Loucy (cell line): ENCODE measurements at regions not wholly inside any gene's neighbourhood (a gene's known extent, or its start where the extent isn't known, plus 50 kb on each side); places are given as distances from the start of the nearest gene placed in this dataset.

Experiments
- H2AFZ ChIP-seq: fragments of 200-600 bp; sonication (generic); 2 replicates; pipeline ENCODE4 v1.6.0; 2016; ENCODE audit warnings: antibody characterized with exemption, mild to moderate bottlenecking, low read length, moderate library complexity
- H3F3A ChIP-seq: fragments of 200-600 bp; 2 replicates; pipeline ENCODE4 v1.6.0; 2016; ENCODE audit warnings: antibody characterized with exemption, low read depth, mild to moderate bottlenecking
- H3K27me3 ChIP-seq: fragments of 200-600 bp; sonication (generic); 2 replicates; pipeline ENCODE4 v1.6.1; 2014; ENCODE audit warnings: low read length, mild to moderate bottlenecking; ENCODE audit not compliant: insufficient read depth, poor library complexity, severe bottlenecking
- H3K36me3 ChIP-seq: fragments of 200-600 bp; sonication (generic); 2 replicates; pipeline ENCODE4 v1.6.1; 2016; ENCODE audit warnings: low read length; ENCODE audit not compliant: insufficient read depth
- H3K4me1 ChIP-seq: fragments of 200-600 bp; sonication (generic); 2 replicates; pipeline ENCODE4 v1.5.1; 2014; ENCODE audit warnings: low read length, mild to moderate bottlenecking; ENCODE audit not compliant: insufficient read depth, poor library complexity, severe bottlenecking
- H3K4me2 ChIP-seq: fragments of 200-600 bp; sonication (generic); 2 replicates; pipeline ENCODE4 v1.6.0; 2014; ENCODE audit warnings: antibody characterized with exemption, low read length, low read depth, mild to moderate bottlenecking; ENCODE audit not compliant: poor library complexity, severe bottlenecking
- H3K4me3 ChIP-seq: fragments of 200-600 bp; sonication (generic); 2 replicates; pipeline ENCODE4 v1.5.1; 2014; ENCODE audit warnings: low read length, mild to moderate bottlenecking, mixed read lengths; ENCODE audit not compliant: poor library complexity, severe bottlenecking
- H3K79me2 ChIP-seq: fragments of 200-600 bp; sonication (generic); 2 replicates; pipeline ENCODE4 v1.6.1; 2014; ENCODE audit warnings: low read length; ENCODE audit not compliant: insufficient read depth
- H3K9ac ChIP-seq: fragments of 200-600 bp; sonication (generic); 2 replicates; pipeline ENCODE4 v1.6.0; 2014; ENCODE audit warnings: mild to moderate bottlenecking, low read depth, low read length, moderate library complexity; ENCODE audit not compliant: poor library complexity, severe bottlenecking
- H3K9me2 ChIP-seq: fragments of 200-600 bp; sonication (generic); replicated peaks from 2 replicates; pipeline ENCODE4 v1.6.1; 2016; ENCODE audit warnings: low read depth, low read length, mixed read lengths
- H3K9me3 ChIP-seq: fragments of 200-600 bp; sonication (generic); 2 replicates; pipeline ENCODE4 v1.6.1; 2014; ENCODE audit warnings: mild to moderate bottlenecking, antibody characterized with exemption, low read length, low read depth; ENCODE audit not compliant: insufficient read depth
- H4K20me1 ChIP-seq: fragments of 200-600 bp; sonication (generic); 2 replicates; pipeline ENCODE4 v1.6.0; 2014; ENCODE audit warnings: antibody characterized with exemption, low read length, mild to moderate bottlenecking; ENCODE audit not compliant: insufficient read depth, poor library complexity, severe bottlenecking
- EZH2phosphoT487 ChIP-seq: fragments of 200-600 bp; IDR thresholded peaks from 2 replicates; pipeline ENCODE4 v1.6.1; 2018; ENCODE audit warnings: antibody characterized with exemption, mild to moderate bottlenecking, moderate library complexity, borderline replicate concordance
- TF ChIP-seq, protein P1 (sequence below): fragments of 200-600 bp; sonication (generic); conservative IDR thresholded peaks from 2 replicates; pipeline ENCODE4 v1.5.1; 2014; ENCODE audit warnings: mild to moderate bottlenecking, antibody characterized with exemption, low read length

DNA sequence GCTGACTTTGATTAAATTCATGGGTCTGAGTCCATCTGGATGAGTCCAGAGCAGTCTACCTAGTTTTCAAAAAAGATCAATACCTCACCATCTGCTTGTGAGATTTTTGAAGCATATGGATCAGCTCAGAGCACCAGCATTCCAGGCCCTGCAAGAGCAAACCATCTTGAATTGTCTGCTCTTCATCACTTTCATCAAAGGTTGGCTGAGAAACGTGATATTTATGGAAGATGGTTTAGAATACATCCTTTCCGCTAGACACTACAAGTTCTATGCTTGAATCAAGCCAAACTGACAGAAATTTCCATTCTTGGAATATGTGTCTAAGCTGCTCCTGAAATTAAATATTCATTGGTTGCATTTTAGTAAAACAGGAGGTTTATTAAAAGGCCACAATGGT is 190.3 kb downstream of the KCNRG start:
- peaks cover 24% of the 10 kb centered on the region for H4K20me1 ChIP-seq
- peaks cover 96% of the 10 kb centered on the region for H3K79me2 ChIP-seq
- H3K36me3 ChIP-seq, result peaks cover 3% of the 10 kb centered on the region; the same call in 1 of the 2 replicates
- no peak overlapping the region for H3K4me3 ChIP-seq
- no peak overlapping the region for H3K9ac ChIP-seq
- H3K4me1 ChIP-seq, result peaks cover 40% of the 10 kb centered on the region
- no peaks in the 10 kb centered on the region for H3K9me2 ChIP-seq
- no peak overlapping the region for H2AFZ ChIP-seq
- no peaks in the 10 kb centered on the region for H3K9me3 ChIP-seq
- no peak overlapping the region for H3K4me2 ChIP-seq
- no peaks in the 10 kb centered on the region for H3K27me3 ChIP-seq
- TF ChIP-seq, protein P1, sequence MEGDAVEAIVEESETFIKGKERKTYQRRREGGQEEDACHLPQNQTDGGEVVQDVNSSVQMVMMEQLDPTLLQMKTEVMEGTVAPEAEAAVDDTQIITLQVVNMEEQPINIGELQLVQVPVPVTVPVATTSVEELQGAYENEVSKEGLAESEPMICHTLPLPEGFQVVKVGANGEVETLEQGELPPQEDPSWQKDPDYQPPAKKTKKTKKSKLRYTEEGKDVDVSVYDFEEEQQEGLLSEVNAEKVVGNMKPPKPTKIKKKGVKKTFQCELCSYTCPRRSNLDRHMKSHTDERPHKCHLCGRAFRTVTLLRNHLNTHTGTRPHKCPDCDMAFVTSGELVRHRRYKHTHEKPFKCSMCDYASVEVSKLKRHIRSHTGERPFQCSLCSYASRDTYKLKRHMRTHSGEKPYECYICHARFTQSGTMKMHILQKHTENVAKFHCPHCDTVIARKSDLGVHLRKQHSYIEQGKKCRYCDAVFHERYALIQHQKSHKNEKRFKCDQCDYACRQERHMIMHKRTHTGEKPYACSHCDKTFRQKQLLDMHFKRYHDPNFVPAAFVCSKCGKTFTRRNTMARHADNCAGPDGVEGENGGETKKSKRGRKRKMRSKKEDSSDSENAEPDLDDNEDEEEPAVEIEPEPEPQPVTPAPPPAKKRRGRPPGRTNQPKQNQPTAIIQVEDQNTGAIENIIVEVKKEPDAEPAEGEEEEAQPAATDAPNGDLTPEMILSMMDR, result no peak
- TF ChIP-seq EZH2phosphoT487, result no peak
- H3F3A ChIP-seq, result no peaks in the 10 kb centered on the region

- Histone ChIP-seq H3K27me3 (no peaks in the 10 kb centered on the region), H2AFZ (no peak overlapping the region), H3K9me3 (peaks cover 11% of the 10 kb centered on the region; the same call in 1 of the 2 replicates), H3F3A (no peaks in the 10 kb centered on the region), H3K9ac (peak overlapping the region; percentile 53), H3K4me3 (peak overlapping the region; percentile 54), H3K79me2 (peaks cover 93% of the 10 kb centered on the region), H3K9me2 (no peaks in the 10 kb centered on the region), H3K4me1 (peaks cover 22% of the 10 kb centered on the region), H4K20me1 (peaks cover 10% of the 10 kb centered on the region), H3K4me2 (peak overlapping the region; percentile 69), H3K36me3 (peaks cover 19% of the 10 kb centered on the region; the same call in 1 of the 2 replicates)
- TF ChIP-seq EZH2phosphoT487, result no peak
- TF ChIP-seq, protein P1, result no peak
Measured at GRCh38 chr13:50208826-50209335, 193.6 kb downstream of the KCNRG start.

DNA sequence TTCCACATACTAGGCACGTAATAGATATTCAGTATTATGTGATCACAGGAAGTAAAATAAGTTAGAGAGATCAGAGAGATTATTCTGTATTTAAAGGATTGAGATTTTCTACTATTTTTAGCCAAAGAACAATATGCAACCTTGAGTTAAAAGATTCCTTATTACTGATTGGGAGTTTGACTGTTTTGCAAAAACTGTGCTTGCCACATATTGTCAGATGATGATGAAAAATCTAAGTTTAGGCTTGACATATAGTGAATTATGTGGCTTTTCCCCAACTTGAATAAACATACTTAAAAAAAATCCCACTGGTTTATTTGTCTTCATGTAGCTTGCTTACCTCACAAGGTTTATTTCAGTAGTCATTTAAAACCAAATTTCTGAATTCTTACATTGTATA is 194.4 kb downstream of the KCNRG start:
- peaks cover 22% of the 10 kb centered on the region for H3K4me1 ChIP-seq
- peaks cover 11% of the 10 kb centered on the region; the same call in 1 of the 2 replicates for H3K9me3 ChIP-seq
- peak overlapping the region; percentile 69 for H3K4me2 ChIP-seq
- H2AFZ ChIP-seq, result no peak overlapping the region
- no peaks in the 10 kb centered on the region for H3K27me3 ChIP-seq
- H3K79me2 ChIP-seq, result peaks cover 89% of the 10 kb centered on the region
- no peaks in the 10 kb centered on the region for H3F3A ChIP-seq
- H3K9ac ChIP-seq, result peak overlapping the region; percentile 53
- H3K36me3 ChIP-seq, result peaks cover 19% of the 10 kb centered on the region; the same call in 1 of the 2 replicates
- no peak for TF ChIP-seq EZH2phosphoT487
- TF ChIP-seq, protein P1, result no peak
- H4K20me1 ChIP-seq, result peaks cover 10% of the 10 kb centered on the region
- peak overlapping the region; percentile 54 for H3K4me3 ChIP-seq
- no peaks in the 10 kb centered on the region for H3K9me2 ChIP-seq
